Lung (tissue), 11 donors: ENCODE measurements at regions not wholly inside any gene's neighbourhood (a gene's known extent, or its start where the extent isn't known, plus 50 kb on each side); places are given as distances from the start of the nearest gene placed in this dataset.

Experiments
- ATAC-seq: fragments of 200-7000 bp; cut with Tn5 transposase; one replicate; pipeline ENCODE4 v1.9.1; 2020; ENCODE audit warnings: moderate number of reproducible peaks; ENCODE audit not compliant: insufficient read depth, low FRiP score
- DNase-seq, 3 donors: peaks; one replicate each; pipeline ENCODE4 v3.0.0-alpha.2; 2013 to 2017
- H3K27ac ChIP-seq, 2 donors: one replicate each; pipeline ENCODE4 v1.5.1; 2013; ENCODE audit warnings: mild to moderate bottlenecking in 2 of 2, moderate library complexity in 2 of 2, control low read depth in 1 of 2, inconsistent platforms in 1 of 2, low read depth in 1 of 2, low read length in 1 of 2
- H3K27me3 ChIP-seq, 3 donors: one replicate each; pipeline ENCODE4 v1.5.1; 2013; ENCODE audit warnings: low read length in 2 of 3; ENCODE audit not compliant: control insufficient read depth in 3 of 3, insufficient read depth in 3 of 3
- H3K36me3 ChIP-seq, 4 donors: one replicate each; pipeline ENCODE4 v1.5.1; 2013; ENCODE audit warnings: low read length in 4 of 4, mild to moderate bottlenecking in 1 of 4, moderate library complexity in 1 of 4; ENCODE audit not compliant: control insufficient read depth in 4 of 4, insufficient read depth in 4 of 4
- H3K4me1 ChIP-seq, 5 donors: one replicate each; pipeline ENCODE4 v1.5.1; 2013; ENCODE audit warnings: low read length in 5 of 5, mild to moderate bottlenecking in 2 of 5, moderate library complexity in 1 of 5; ENCODE audit not compliant: control insufficient read depth in 5 of 5, insufficient read depth in 5 of 5
- H3K4me3 ChIP-seq: one replicate; pipeline ENCODE4 v1.5.1; 2013; ENCODE audit warnings: mild to moderate bottlenecking, control low read depth, moderate library complexity
- H3K9ac ChIP-seq, 2 donors: one replicate each; pipeline ENCODE4 v1.5.1; 2013; ENCODE audit warnings: low read length in 2 of 2, control low read depth in 1 of 2; ENCODE audit not compliant: insufficient read depth in 1 of 2
- H3K9me3 ChIP-seq, 4 donors: one replicate each; pipeline ENCODE4 v1.5.1; 2013; ENCODE audit warnings: low read length in 3 of 4, mild to moderate bottlenecking in 1 of 4, moderate library complexity in 1 of 4; ENCODE audit not compliant: control insufficient read depth in 4 of 4, insufficient read depth in 3 of 4
- WGBS, 2 donors: extraction: QIAGEN DNeasy Blood & Tissue Kit; methylation state at CpG; one replicate each; pipeline ENCODE4 v1.1.7; 2013; 5-methylcytosine and 5-hydroxymethylcytosine counted together
- TF ChIP-seq, protein P1 (sequence below): IDR thresholded peaks from 2 replicates; pipeline ENCODE4 v1.5.1; 2012; ENCODE audit warnings: mild to moderate bottlenecking; ENCODE audit errors: control extremely low read depth, extremely low read depth
- donor health status: control.
- donor health status: control.
- donor health status: Bipolar disorder and iron deficiency.
- donor health status: healthy.
- donor health status: DM: yes; HTN: yes; CAD: no.

DNA sequence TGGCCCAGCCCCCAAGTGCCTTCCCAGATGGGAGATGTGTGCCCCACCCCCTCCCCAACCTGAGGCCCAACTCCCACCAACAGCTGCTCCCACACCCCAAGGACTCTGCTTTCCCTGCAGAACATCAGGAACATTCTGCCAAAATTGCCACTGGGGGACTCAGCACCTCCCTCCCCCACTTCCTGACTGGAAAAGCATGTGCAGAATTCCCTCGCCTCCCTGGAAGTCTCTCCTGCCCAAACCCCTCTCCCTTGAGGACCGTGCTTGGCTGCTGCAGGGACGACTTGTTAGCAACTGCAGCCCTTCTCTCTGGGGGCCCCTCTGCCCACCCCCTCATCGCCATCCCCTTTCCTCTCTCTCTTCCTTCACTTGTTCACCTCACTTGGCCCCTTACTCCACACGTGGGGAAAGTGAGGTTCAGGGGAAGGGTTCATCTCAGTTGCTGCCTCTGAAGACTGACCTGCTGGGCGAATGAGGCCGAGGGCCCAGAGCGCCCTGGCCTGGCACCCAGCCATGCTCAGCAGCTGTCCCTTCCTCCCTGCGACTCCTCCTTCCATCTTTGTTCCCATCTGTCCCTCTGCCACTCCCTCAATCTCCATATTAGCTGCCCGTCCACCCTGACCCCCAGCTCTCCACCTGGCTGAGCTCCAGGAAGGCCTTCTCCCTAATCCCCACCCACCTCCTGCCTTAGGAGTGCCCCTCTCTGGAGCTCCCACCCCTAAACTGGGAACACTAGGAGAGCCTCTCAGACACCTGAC is 105.1 kb downstream of the CHST1 start:
- H3K27ac ChIP-seq, result no peak overlapping the region
- no peak overlapping the region for H3K4me3 ChIP-seq
- TF ChIP-seq, protein P1, sequence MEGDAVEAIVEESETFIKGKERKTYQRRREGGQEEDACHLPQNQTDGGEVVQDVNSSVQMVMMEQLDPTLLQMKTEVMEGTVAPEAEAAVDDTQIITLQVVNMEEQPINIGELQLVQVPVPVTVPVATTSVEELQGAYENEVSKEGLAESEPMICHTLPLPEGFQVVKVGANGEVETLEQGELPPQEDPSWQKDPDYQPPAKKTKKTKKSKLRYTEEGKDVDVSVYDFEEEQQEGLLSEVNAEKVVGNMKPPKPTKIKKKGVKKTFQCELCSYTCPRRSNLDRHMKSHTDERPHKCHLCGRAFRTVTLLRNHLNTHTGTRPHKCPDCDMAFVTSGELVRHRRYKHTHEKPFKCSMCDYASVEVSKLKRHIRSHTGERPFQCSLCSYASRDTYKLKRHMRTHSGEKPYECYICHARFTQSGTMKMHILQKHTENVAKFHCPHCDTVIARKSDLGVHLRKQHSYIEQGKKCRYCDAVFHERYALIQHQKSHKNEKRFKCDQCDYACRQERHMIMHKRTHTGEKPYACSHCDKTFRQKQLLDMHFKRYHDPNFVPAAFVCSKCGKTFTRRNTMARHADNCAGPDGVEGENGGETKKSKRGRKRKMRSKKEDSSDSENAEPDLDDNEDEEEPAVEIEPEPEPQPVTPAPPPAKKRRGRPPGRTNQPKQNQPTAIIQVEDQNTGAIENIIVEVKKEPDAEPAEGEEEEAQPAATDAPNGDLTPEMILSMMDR, result no peak
- peaks cover 0 to 4% (median 2%) of the 10 kb centered on the region in 4 donors for H3K9me3 ChIP-seq
- ATAC-seq (no peak), DNase-seq (peak; percentile 24 to 62 (median 44))
- no peaks in the 10 kb centered on the region for H3K36me3 ChIP-seq
- H3K4me1 ChIP-seq, result peaks cover 0 to 9% (median 2%) of the 10 kb centered on the region in 5 donors
- 45 to 54% methylated on average over 10 of the region's 10 CpGs for WGBS, 2 donors
- H3K27me3 ChIP-seq, result no peaks in the 10 kb centered on the region
- no peak overlapping the region for H3K9ac ChIP-seq

DNA sequence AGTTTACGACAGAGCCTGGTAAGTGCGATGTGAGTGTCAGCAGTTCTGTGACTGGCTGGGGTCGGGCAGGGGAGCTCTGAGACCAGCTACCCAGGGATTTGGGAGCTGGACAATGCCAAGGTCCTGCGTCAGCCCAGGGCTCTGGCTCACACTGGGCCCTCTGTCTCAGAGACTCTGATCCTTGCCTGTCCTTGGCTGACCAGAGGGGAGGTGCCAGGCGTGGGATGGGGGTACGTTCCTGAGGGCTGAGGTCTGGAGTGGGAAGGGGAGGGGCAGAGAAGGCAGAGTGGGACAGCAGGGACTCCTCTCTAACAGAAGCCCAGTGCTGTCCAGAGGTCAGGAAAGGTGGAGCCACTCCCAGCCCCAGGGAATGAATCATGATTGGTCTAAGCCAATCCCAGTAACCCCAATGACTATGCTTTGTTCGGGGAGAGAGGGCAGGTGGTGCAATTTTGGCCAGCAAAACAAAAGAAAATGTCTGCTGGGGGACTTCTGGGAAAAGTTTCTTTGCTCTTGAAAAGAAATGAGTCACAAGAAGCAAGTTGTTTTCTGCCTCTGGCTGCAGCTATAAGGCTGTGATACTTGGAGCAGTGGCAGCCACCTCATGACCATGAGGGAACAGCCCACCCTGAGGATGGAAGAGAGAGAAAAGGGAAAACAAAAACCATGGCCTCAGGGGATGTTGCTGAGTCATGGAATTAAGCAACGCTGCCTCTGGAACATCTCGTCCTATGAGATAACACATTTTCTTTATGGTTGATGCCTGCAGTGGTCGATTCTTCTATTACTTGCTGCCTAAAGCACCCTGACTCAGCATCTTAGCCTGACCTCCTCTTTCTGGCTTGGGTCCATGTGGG is 108.3 kb downstream of the CHST1 start:
- DNase-seq (no peak), ATAC-seq (no peak)
- Histone ChIP-seq H3K27me3 (no peaks in the 10 kb centered on the region), H3K4me3 (no peak overlapping the region), H3K36me3 (no peaks in the 10 kb centered on the region), H3K9me3 (peaks cover 0 to 4% (median 2%) of the 10 kb centered on the region in 4 donors), H3K4me1 (peaks cover 0 to 9% (median 2%) of the 10 kb centered on the region in 5 donors), H3K27ac (no peak overlapping the region), H3K9ac (no peak overlapping the region)
- 62 to 69% methylated on average over 10 of the region's 10 CpGs for WGBS, 2 donors
- TF ChIP-seq, protein P1, result no peak

DNA sequence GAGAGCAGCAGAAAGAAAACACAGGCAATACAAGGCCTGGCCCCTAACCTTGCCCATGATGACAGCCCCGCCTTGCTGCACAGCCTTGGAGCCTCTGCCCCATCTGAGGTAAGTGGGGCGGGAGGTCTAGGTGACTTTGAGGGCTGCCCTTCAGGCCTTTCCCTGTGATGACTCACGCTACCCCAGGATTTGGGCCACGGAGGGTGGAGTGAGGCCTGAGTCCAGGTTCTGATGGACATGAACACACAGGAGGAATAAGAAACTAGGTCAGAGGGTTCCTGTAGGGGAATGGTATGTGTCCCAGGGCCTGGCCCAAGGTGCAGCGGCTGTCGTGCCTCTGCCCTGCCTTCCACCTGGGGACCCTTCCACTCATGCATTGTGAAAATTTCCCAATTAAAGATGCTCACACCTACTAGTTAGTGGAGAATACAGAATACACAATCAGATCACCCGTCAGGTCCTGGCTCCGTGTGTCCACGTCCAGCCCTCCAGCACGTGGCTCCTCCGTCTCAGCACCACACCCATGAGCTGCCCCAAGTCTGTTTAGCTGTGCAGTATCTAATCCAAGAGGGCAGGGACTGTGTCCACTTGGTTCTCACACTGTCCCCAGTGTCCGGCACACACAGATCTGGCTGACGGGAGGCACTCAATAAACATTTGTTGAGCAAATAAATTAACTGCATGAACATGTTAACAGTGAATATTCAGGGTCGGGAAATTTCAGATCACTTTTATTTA is 111.0 kb downstream of the CHST1 start:
- H3K9me3 ChIP-seq, result peaks cover 0 to 4% (median 2%) of the 10 kb centered on the region in 4 donors
- DNase-seq, result no peak

More for the DNA sequence above, 111.0 kb downstream of the CHST1 start:
- Histone ChIP-seq H3K9ac (no peak overlapping the region), H3K27ac (no peak overlapping the region), H3K27me3 (no peaks in the 10 kb centered on the region), H3K4me3 (no peak overlapping the region), H3K4me1 (no peaks in the 10 kb centered on the region), H3K36me3 (no peaks in the 10 kb centered on the region)
- TF ChIP-seq, protein P1, result no peak
- no peak for ATAC-seq
- WGBS, 2 donors, result 72 to 84% methylated on average over 14 of the region's 14 CpGs
